Astrocyte of the cerebellum (primary cell): ENCODE measurements at regions not wholly inside any gene's neighbourhood (a gene's known extent, or its start where the extent isn't known, plus 50 kb on each side); places are given as distances from the start of the nearest gene placed in this dataset.
"Not testable (repeated sequence)": the region's sequence is repeated elsewhere in the genome, so short reads cannot be mapped to it uniquely, and the experiment has no call there.

Experiments used
- DNase-seq: peaks from one replicate; pipeline ENCODE4 v3.0.0-alpha.2; 2011; ENCODE audit warnings: low read depth
- H3K4me3 ChIP-seq: 2 replicates; pipeline ENCODE4 v1.5.1; 2011; ENCODE audit warnings: mild to moderate bottlenecking, low read depth, low read length, moderate library complexity
- in situ Hi-C: cut with HindIII; loops from 2 replicates; pipeline ENCODE4 v1.10.0; 2017; ENCODE audit warnings: low sequenced_read_pairs
- TF ChIP-seq, protein P1 (sequence below): IDR thresholded peaks from 2 replicates; pipeline ENCODE4 v1.5.1; 2012; ENCODE audit warnings: low read length, low read depth, moderate library complexity, mild to moderate bottlenecking; ENCODE audit errors: missing control alignments

DNA sequence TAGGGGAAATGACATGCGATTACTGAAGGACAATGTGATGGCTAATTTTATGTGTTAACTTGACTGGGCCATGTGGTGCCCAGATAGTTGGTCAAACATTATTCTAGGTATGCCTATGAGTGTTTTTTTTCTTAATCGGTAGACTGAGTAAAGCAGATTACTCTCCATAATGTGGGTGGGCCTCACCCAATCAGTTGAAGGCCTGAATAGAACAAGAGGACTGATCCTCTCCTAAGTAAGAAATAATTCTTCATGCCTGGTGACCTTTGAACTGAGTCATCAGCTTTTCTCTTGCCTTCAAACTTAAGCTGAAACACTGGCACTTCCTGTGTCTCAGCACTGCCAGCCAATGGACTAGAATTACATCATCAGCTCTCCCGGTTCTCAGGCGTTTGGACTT, 164.0 kb upstream of the FGF13 start:
- in situ Hi-C loops = no loop called here
- TF ChIP-seq, protein P1, sequence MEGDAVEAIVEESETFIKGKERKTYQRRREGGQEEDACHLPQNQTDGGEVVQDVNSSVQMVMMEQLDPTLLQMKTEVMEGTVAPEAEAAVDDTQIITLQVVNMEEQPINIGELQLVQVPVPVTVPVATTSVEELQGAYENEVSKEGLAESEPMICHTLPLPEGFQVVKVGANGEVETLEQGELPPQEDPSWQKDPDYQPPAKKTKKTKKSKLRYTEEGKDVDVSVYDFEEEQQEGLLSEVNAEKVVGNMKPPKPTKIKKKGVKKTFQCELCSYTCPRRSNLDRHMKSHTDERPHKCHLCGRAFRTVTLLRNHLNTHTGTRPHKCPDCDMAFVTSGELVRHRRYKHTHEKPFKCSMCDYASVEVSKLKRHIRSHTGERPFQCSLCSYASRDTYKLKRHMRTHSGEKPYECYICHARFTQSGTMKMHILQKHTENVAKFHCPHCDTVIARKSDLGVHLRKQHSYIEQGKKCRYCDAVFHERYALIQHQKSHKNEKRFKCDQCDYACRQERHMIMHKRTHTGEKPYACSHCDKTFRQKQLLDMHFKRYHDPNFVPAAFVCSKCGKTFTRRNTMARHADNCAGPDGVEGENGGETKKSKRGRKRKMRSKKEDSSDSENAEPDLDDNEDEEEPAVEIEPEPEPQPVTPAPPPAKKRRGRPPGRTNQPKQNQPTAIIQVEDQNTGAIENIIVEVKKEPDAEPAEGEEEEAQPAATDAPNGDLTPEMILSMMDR = no peak
- no peak overlapping the region for H3K4me3 ChIP-seq
- DNase-seq = no peak

DNA sequence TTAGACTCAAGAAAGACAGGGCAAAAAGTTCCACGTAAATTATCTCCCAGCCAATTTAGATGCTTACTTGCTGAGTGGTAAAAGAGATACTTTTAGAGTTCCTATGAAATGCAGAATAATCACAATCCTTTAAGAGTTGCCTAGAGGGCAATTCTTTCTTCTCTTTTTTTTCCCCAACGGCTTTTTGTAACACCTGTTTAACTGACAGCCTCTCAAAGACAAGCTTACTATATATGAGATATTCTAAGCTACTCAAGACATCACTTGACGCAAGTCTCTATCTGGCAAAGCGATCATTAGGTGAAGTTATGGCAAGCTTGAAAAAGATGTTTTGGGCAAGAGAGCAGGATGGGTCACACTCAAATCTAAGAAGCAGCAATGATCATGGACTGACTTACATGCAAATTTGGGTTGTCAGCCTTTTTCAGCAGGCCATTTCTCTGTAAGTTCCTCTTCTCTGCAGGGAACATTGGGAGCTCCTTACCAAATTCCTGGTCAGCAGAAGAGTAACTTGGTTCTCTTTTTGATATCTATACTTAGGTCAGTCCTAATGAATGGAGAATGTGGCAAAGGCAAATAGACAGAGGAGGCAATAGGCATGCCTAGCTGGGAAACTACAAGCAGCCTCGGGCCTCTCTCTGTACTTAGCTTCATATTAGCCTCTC, 162.9 kb upstream of the FGF13 start:
- DNase-seq = no peak
- in situ Hi-C loops = no loop called here
- TF ChIP-seq, protein P1 = no peak
- H3K4me3 ChIP-seq = no peak overlapping the region

DNA sequence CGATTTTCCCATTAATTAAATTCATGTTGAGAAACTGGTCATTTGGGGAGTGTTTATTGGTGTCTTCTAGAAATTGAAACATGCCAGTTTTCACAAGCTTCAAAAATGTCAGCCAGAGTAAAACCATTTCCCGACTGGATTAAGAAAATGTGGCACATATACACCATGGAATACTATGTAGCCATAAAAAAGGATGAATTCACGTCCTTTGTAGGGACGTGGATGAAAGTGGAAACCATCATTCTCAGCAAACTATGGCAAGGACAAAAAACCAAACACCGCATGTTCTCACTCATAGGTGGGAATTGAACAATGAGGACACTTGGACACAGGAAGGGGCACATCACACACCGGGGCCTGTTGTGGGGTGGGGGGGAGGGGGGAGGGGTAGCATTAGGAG, 162.1 kb upstream of the FGF13 start:
- DNase-seq, H3K4me3 ChIP-seq, in situ Hi-C loops: not testable (repeated sequence)

DNA sequence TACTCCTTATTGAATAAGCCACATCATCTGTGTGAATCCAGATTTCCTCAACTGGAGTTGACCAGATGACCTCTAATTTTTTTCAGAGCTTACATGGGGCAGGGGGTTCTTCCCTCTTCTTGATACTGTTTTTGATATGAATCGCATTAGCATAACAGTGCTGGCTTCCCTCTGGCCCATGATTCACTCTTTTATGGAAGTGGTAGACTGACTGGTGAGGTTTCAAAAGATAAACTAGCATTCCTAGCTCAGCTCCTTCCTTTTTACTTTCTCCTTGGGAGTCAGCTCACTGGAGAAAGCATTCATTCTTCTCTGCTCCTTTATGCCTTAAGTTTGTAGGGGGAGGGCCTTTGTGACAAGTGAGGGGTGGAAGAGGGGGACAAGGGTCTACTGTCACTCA, 161.0 kb upstream of the FGF13 start:
- TF ChIP-seq, protein P1 = no peak
- in situ Hi-C loops = no loop called here
- H3K4me3 ChIP-seq = no peak overlapping the region
- DNase-seq = no peak

DNA sequence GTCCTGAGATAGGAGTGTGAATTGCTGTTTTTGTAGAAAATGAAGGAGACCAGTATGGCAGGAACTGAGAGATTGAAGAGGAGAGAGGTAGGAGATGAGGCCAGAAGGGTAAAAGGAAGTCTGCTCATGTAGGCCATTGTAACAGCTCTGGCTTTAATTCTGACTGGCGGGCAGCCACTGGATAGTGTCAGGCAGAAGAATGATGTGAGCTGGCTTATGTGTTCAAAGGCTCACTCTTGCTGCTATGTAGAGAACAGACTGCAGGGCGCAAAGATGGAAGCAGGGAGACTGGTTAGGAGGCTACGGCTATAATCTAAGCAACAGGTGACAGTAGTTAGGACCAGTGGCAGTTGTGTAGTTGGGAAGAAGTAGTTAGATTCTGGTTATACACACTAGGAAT, 160.2 kb upstream of the FGF13 start:
- in situ Hi-C loops = no loop called here
- no peak for DNase-seq
- no peak overlapping the region for H3K4me3 ChIP-seq
- TF ChIP-seq, protein P1 = no peak

DNA sequence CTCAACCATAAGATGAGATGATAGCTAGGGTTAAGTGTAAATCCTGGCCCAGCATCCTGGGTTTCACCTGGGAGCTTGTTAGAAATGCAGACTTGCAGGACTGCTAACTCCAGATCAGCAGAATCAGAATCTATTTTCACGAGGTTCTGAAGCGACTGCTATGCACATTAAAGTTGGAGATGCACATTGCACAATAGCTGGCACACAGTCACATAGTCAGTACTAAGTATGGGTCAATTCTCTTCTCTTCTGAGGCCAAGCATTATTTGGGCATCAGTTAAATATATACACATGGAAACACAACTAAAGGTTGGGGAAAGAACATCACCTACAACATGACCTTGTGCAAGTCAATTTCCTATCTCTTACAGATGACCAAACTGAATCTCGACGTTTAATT, 155.1 kb upstream of the FGF13 start:
- H3K4me3 ChIP-seq = no peak overlapping the region
- in situ Hi-C loops = no loop called here
- TF ChIP-seq, protein P1 = no peak
- no peak for DNase-seq

DNA sequence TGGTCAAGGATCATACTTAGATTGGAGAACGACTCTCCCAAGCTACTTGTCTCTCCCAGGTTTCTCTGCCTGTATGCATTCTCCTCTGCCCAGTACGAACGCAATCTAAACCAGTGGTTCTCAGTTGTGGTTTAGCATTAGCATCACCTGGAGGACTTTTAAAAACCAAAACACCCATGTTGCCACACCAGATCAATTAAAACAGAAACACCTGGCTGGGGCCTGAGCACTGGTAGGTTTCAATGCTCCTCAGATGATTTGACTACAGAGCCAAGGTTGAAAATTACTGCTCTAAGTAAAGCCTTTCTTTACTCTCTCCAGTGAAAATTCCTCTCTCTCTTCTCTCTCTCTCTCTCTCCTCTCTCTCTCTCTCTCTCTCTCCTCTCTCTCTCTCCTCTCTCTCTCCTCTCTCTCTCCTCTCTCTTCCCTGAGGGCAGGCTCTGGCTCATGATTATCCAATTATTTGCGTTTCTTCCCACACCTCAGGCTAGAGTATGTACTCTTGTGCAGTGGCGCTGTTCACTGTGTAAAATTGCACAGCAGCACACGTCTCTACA, 153.7 kb upstream of the FGF13 start:
- no peak for DNase-seq
- in situ Hi-C loops = no loop called here
- TF ChIP-seq, protein P1 = no peak
- H3K4me3 ChIP-seq = no peak overlapping the region
